HUDEP-2 (cell line): ENCODE measurements at regions not wholly inside any gene's neighbourhood (a gene's known extent, or its start where the extent isn't known, plus 50 kb on each side); places are given as distances from the start of the nearest gene placed in this dataset.

Experiments
- DNase-seq, 76 experiments: peaks; one replicate each; lab custom pipeline; 2025; ENCODE audit not compliant: unreplicated experiment in 76 of 76; lab: John Stamatoyannopoulos, UW

DNA sequence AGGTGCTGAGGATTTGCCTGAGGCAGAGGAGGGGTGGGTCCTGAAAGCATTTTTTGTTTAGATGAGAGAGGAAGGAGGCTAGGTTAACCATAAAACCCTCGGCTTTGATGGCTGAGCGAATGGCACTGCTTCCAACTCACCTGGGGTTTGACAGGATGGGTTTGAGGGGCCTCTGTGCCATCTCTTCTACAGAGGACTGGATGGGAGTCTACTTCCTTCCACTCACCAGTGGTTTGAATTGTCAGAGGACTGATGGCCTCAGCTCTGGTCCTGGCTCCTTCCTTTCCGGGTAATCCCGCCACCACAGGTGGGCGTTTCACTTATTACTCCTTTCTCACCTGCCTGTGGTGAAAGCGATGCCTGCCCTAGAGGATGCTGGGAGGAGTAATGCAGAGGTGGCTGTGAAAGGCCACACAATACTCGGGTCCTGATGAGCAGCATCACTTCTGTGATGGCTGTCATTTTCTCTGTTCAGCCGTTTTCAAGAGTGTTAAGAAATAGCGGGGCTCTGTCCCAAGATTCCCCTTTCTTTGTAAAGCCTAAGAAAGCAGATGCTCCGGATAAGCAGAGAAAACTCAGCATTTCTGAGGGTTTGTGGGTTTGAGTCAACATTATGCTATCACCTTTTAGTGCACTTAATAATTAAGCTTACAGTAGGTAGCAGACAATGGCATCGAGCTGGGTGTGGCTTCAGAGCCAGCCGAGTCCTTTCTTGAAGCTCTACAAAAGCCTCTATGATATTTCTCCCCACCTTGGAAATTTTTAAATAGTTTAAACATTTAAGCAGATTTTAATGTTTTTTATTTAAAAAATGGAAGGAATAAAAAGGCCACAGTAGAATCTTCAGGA lies 220.7 kb downstream of the HLX start:
- no peak for DNase-seq

DNA sequence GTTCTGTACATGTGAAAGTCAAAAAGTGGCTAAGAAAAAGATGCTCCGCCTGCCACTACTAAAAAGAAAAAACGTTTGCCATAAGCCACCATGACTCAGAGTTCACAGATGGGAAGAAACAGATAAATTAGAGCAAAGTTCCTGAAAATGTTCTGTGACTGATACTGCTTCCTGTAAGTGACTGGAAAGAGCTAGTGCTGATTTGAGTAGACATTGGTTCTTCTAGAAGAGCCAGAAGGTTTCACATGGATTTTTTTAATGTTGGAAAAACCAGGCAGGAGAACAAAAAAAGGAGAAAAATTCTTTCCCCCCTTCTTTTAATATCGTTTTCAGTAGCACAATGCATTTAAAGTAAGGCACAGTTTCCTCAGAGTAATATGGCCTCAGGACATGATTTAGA lies 221.4 kb downstream of the HLX start:
- DNase-seq: peak in 1 of 76 experiments; percentile 3

DNA sequence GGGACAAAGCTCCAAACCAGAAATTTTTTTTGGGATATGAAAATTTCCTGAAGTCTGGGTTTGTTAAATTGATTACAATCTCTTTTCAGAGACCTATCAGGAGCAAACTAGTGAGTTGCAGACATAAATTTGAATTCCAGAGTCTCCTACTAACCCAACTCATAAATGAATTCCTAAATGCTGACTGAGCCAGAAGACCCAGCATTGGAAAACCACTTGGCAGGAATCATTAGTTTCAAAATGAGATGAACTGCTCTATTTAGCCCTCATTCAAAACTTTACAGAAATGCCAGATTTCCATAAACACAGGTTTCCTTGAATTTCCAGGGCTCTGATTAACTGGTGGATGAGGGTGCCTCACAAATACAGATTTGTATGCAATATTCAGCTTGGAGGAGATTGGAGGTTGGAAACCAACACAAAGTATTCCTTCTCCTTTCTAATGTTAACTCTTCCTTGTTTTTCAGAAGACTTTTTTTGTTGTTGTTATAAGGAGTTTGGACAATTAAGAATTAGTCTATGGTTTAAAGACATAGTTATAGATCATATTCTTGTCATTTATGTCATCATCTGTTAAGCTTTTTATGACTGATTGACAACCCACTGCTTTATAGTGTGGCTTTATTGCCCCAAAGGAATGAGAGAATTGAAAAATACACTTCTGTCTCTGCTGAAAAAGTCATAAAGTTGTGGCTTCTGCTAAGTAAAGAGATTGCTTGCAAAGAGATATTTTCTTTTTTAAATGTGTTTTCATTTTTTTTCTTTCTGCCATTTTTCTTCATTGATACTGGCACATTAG lies 222.8 kb downstream of the HLX start:
- DNase-seq: no peak

- DNase-seq: no peak
These were observed 225.4 kb downstream of the HLX start for GRCh38 chr1:221104596-221104995.

DNA sequence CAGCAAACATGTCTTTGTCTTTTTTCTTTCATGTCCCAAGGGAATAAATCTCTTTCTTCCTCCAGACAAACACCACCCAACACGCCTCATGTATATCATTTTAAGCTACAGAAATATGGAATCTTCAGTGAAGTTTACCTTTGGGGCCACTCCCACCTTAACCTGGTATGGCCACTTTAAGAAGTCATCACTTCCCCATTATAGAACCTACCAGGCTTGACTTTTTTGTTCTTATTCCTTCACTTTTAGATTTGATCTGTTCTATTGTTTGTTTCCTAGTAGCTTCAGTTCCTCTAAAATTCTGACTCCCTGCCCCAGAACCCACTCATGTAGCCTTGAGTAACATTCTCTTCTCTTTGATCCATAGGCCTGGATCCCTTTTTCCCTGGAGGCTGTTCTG lies 226.3 kb downstream of the HLX start:
- no peak for DNase-seq

DNA sequence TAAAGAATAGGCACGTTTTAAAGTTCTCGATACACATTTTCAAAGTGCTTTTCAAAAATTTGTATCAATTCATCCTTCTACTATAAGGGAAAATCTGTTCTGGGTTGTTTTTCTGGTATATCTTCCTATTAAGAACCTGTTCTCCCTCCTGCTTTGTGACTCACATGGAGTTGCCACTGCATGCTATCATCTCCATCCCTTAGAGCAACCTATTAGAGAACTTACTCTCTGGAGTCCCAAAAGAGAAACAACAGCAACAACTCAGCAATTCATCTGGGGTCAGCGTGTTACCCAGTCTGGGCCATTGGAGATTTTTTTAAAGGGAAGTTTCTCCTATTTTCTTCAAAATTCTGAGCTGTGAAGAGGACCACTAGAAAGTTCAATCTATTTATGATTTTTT lies 227.4 kb downstream of the HLX start:
- DNase-seq: no peak

GRCh38 chr1:221109930-221110329 lies 230.7 kb downstream of the HLX start:
- no peak for DNase-seq

DNA sequence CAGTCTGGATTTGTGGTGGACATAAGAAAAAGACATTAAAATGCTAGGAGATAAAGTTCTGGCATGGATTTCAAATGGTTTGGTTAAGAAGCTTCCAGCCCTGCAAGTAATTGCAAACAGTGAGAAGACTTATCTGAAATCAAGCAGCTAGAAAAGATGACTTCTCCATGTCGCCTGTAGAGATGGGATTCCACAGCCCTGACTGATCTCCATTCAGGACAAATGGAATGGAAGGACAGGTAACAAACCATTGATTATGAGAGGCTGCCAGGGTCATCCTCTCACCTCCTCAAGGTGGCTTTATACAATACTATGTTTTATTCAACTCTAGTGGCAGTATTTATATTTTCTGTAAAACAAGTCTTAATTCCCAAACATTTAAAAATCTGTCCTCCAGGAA lies 237.9 kb downstream of the HLX start:
- DNase-seq: no peak

- no peak for DNase-seq
These were observed 238.3 kb downstream of the HLX start for GRCh38 chr1:221117548-221117951.

GRCh38 chr1:221118176-221118937 lies 239.1 kb downstream of the HLX start:
- DNase-seq: no peak

DNA sequence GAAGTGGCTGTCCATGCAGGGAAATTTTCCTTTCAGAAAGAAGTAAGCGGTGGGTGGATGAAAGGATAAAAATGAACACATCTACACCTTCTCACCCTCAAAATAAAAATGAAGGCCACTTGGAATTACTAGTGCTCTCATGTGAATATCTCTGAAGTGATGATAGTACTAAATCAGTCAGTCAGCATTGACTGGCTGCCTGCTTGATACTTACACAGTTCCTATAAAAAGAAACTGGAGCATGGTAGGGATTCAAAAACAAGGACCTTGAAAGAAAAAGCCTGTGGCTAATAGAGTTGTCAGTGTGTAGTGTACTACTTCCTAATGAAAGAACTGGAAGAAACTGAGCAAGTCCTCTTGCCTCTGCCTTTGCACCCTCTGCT lies 239.7 kb downstream of the HLX start:
- no peak for DNase-seq

DNA sequence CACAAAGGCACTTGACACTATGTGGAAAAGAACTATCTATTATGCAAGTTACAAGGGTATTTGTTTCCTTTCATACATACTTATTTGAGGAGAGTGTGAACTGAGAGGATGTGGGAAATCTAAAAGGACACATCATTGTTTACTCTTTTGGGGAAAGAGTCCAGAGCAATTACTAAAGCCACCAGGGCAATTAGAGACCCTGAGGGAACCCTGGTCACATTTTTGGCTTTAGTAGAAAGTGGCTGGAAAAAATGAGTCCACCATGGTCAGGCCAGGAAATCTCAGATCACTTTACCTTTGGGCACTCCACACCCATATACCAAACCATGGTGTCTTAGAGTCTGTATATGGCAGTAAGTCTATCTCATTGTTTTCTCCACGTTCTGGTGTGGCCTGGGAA lies 243.3 kb downstream of the HLX start:
- no peak for DNase-seq

DNA sequence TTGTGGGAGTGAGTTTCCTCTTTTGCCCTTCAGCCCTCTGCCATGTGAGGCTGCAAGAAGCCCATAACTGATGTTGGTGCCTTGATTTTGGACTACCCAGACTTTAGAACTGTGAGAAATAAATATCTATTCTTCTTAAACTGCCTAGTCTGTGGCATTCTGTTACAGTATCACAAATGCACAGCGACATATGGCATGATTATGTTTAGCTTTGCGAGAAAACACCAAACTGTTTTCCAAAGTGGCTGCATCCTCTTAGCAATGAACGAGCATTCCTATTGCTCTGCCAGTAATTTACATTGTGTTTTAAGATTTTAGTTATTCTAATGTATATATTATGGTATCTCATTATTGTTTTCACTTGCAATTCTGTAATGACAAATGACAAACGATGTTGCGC lies 246.7 kb downstream of the HLX start:
- DNase-seq: no peak

DNA sequence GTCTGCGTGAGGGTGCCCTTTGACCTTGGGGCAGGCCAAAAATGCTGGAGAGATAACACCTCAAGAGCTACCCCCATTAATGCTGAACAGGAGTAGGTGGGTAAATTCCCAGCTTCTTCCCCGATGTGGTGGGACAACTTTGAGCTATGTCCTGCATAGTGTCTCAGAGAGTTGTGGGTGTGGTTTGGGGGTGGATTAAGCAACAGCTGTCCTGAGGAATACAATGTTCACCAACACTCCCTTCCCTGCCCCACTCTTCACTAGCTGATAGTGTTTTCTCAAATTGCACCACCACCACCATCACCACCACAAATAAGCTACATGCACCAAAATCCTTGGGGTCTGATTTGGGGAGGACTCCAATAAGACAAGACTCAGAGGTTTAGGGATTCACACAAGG lies 258.4 kb downstream of the HLX start:
- no peak for DNase-seq

- DNase-seq: no peak
These were observed 259.3 kb downstream of the HLX start for GRCh38 chr1:221138516-221138915.

DNA sequence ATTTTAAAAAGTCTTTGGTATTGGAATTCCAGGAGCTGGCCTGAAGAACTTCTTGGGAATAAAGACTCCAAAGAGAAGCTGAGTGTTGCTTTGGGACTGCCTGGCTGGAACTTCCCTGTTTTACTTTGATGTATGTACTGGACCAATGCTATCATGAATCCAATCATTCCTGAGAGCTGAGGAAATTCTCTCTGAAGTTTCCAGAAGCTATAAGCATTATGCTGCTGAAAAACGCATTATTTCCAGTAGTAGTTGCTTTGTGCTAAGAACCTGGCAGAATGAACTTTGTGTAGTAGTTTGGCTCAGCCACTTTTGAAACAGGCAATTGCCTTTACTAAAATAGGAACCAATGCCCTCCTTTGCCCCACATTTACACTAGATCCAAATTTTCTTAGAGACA lies 260.7 kb downstream of the HLX start:
- no peak for DNase-seq

DNA sequence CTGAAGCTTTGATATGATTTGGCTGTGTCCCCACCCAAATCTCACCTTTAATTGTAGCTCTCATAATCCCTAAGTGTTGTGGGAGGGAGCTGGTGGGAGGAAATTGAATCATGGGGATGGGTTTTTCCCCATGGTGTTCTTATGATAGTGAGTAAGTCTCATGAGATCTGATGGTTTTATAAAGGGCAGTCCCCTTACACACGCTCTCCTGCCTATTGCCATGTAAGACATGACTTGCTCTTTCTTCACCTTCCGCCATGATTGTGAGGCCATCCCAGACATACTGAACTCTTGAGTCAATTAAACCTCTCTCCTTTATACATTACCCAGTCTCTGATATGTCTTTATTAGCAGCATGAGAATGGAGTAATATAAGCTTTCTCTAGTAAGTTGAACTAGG lies 261.9 kb downstream of the HLX start:
- DNase-seq: no peak

- no peak for DNase-seq
These were observed 262.5 kb downstream of the HLX start for GRCh38 chr1:221141606-221142285.

GRCh38 chr1:221148660-221149059 lies 269.4 kb downstream of the HLX start:
- DNase-seq: no peak

DNA sequence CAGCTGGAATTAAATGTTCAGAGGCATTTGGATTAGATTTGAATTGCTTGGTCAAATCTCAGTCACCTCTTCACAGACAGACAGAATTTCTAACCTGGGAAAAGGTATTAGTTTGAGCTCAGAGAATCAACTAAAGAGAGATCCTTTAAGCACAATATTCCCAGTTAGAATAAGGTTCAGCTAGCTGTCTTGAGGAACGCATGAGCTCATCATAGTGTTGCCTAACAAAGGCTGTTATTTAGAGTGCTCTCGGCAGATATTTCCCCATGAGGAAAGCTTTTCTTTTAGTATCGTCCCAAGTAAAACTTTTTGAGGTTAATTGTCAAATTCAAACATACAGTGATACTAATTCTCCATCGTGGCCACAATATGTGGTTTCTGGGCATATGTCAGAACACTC lies 269.9 kb downstream of the HLX start:
- no peak for DNase-seq

- DNase-seq: no peak
These were observed 270.4 kb downstream of the HLX start for GRCh38 chr1:221149555-221150075.
